RWPE2 (cell line): ENCODE measurements at regions not wholly inside any gene's neighbourhood (a gene's known extent, or its start where the extent isn't known, plus 50 kb on each side); places are given as distances from the start of the nearest gene placed in this dataset.

Source experiments
- ATAC-seq: fragments of 200-7000 bp; cut with Tn5 transposase; 3 replicates; pipeline ENCODE4 v1.9.1; 2021; ENCODE audit warnings: low read depth
- DNase-seq: peaks from one replicate; pipeline ENCODE4 v3.0.0-alpha.2; 2020; ENCODE audit warnings: low spot score
- H3K27ac ChIP-seq: fragments of 450-650 bp; 2 replicates; pipeline ENCODE4 v1.5.1; 2017; ENCODE audit warnings: mild to moderate bottlenecking; ENCODE audit not compliant: poor library complexity, severe bottlenecking
- H3K27me3 ChIP-seq: fragments of 250-450 bp; sonication (Bioruptor Pico); 2 replicates; pipeline ENCODE4 v1.5.1; 2021; ENCODE audit warnings: mild to moderate bottlenecking, moderate library complexity; ENCODE audit not compliant: insufficient read depth, poor library complexity, severe bottlenecking
- H3K36me3 ChIP-seq: fragments of 250-450 bp; sonication (Bioruptor Pico); 2 replicates; pipeline ENCODE4 v1.5.1; 2020; ENCODE audit warnings: low read depth, mild to moderate bottlenecking, moderate library complexity
- H3K4me1 ChIP-seq: fragments of 250-450 bp; sonication (Bioruptor Pico); 2 replicates; pipeline ENCODE4 v1.5.1; 2021; ENCODE audit warnings: mild to moderate bottlenecking, moderate library complexity; ENCODE audit not compliant: insufficient read depth, poor library complexity, severe bottlenecking
- H3K4me3 ChIP-seq: fragments of 250-450 bp; sonication (Bioruptor Pico); 2 replicates; pipeline ENCODE4 v1.5.1; 2021; ENCODE audit warnings: mild to moderate bottlenecking, moderate library complexity; ENCODE audit not compliant: severe bottlenecking
- H3K9me3 ChIP-seq: fragments of 250-450 bp; sonication (Bioruptor Pico); 2 replicates; pipeline ENCODE4 v1.5.1; 2021; ENCODE audit warnings: mild to moderate bottlenecking, moderate library complexity; ENCODE audit not compliant: severe bottlenecking
- CTCF ChIP-seq: fragments of 450-650 bp; IDR thresholded peaks from one replicate; pipeline ENCODE4 v1.5.1; 2017; ENCODE audit warnings: mild to moderate bottlenecking, moderate library complexity; ENCODE audit not compliant: poor library complexity, severe bottlenecking

GRCh38 chr15:39313881-39314280, 267.0 kb upstream of the THBS1 start:
- H3K9me3 ChIP-seq = no peaks in the 10 kb centered on the region
- no peak overlapping the region for H3K27ac ChIP-seq

GRCh38 chr15:39315206-39315850, 265.6 kb upstream of the THBS1 start:
- no peak overlapping the region for H3K4me3 ChIP-seq
- TF ChIP-seq CTCF = no peak
- peaks cover 5% of the 10 kb centered on the region for H3K9me3 ChIP-seq
- ATAC-seq (no peak), DNase-seq (no peak)
- no peaks in the 10 kb centered on the region for H3K27me3 ChIP-seq
- H3K4me1 ChIP-seq = peaks cover 9% of the 10 kb centered on the region
- H3K36me3 ChIP-seq = 0 out of 2 replicates have a peak, but pooled peaks cover 3% of the 10 kb centered on the region
- no peak overlapping the region for H3K27ac ChIP-seq

More at GRCh38 chr15:39313881-39314280, 267.0 kb upstream of the THBS1 start:
- ATAC-seq (no peak), DNase-seq (no peak)
- no peak overlapping the region for H3K4me3 ChIP-seq
- 0 out of 2 replicates have a peak, but pooled peaks cover 3% of the 10 kb centered on the region for H3K36me3 ChIP-seq
- no peak for TF ChIP-seq CTCF
- H3K4me1 ChIP-seq = peaks cover 10% of the 10 kb centered on the region
- no peaks in the 10 kb centered on the region for H3K27me3 ChIP-seq

GRCh38 chr15:39317225-39317624, 263.7 kb upstream of the THBS1 start:
- DNase-seq (no peak), ATAC-seq (no peak)
- H3K4me3 ChIP-seq = no peak overlapping the region
- no peaks in the 10 kb centered on the region for H3K27me3 ChIP-seq
- no peak overlapping the region for H3K27ac ChIP-seq
- 0 out of 2 replicates have a peak, but pooled peaks cover 3% of the 10 kb centered on the region for H3K36me3 ChIP-seq
- H3K9me3 ChIP-seq = peaks cover 9% of the 10 kb centered on the region
- TF ChIP-seq CTCF = no peak
- H3K4me1 ChIP-seq = no peaks in the 10 kb centered on the region

- no peaks in the 10 kb centered on the region for H3K4me1 ChIP-seq
- 0 out of 2 replicates have a peak, but pooled peaks cover 3% of the 10 kb centered on the region for H3K36me3 ChIP-seq
- H3K4me3 ChIP-seq = no peak overlapping the region
- H3K27ac ChIP-seq = no peak overlapping the region
- TF ChIP-seq CTCF = no peak
- ATAC-seq (no peak), DNase-seq (no peak)
- H3K9me3 ChIP-seq = peaks cover 9% of the 10 kb centered on the region
- no peaks in the 10 kb centered on the region for H3K27me3 ChIP-seq
These were observed 262.6 kb upstream of the THBS1 start for GRCh38 chr15:39318231-39318630.

GRCh38 chr15:39320355-39320754, 260.5 kb upstream of the THBS1 start:
- no peak for TF ChIP-seq CTCF
- no peak for ATAC-seq
- Histone ChIP-seq H3K27me3 (no peaks in the 10 kb centered on the region), H3K36me3 (0 out of 2 replicates have a peak, but pooled peaks cover 3% of the 10 kb centered on the region), H3K4me3 (no peak overlapping the region), H3K4me1 (no peaks in the 10 kb centered on the region), H3K9me3 (peaks cover 9% of the 10 kb centered on the region), H3K27ac (no peak overlapping the region)
- no peak for DNase-seq
